Tibial nerve (tissue), 4 donors: ENCODE measurements at regions not wholly inside any gene's neighbourhood (a gene's known extent, or its start where the extent isn't known, plus 50 kb on each side); places are given as distances from the start of the nearest gene placed in this dataset.

Source experiments
- DNase-seq, 2 donors: peaks; one replicate each; pipeline ENCODE4 v3.0.0-alpha.2; 2019; ENCODE audit warnings: low spot score in 2 of 2
- H3K27ac ChIP-seq, 4 donors: fragments of 200-600 bp; sonication (generic) in 3 of 4; one replicate each; pipeline ENCODE4 v1.5.1; 2017 to 2019; ENCODE audit warnings: mild to moderate bottlenecking in 1 of 4
- H3K27me3 ChIP-seq, 2 donors: fragments of 200-600 bp; sonication (generic) in 1 of 2; one replicate each; pipeline versions ENCODE4 v1.5.1 to v1.6.0; 2017 to 2019
- H3K36me3 ChIP-seq, 3 donors: fragments of 200-600 bp; sonication (generic); one replicate each; pipeline ENCODE4 v1.5.1; 2018 to 2019
- H3K4me1 ChIP-seq, 4 donors: fragments of 200-600 bp; sonication (generic) in 3 of 4; one replicate each; pipeline ENCODE4 v1.5.1; 2017 to 2019
- H3K4me3 ChIP-seq, 4 donors: fragments of 200-600 bp; sonication (generic) in 3 of 4; one replicate each; pipeline ENCODE4 v1.5.1; 2017 to 2019; ENCODE audit warnings: mild to moderate bottlenecking in 1 of 4, moderate library complexity in 1 of 4
- H3K9me3 ChIP-seq, 4 donors: fragments of 200-600 bp; sonication (generic) in 3 of 4; one replicate each; pipeline ENCODE4 v1.5.1; 2017 to 2019
- EP300 ChIP-seq, 2 donors: sonication (generic); formaldehyde crosslinking; IDR thresholded peaks; one replicate each; pipeline ENCODE4 v1.6.1; 2017; ENCODE audit warnings: antibody characterized with exemption in 2 of 2, mild to moderate bottlenecking in 1 of 2
- POLR2A ChIP-seq, 2 donors: fragments of 450-650 bp; IDR thresholded peaks; one replicate each; pipeline ENCODE4 v1.6.1; 2017; ENCODE audit warnings: antibody characterized with exemption in 2 of 2, mild to moderate bottlenecking in 2 of 2, moderate library complexity in 2 of 2
- WGBS, 2 donors: methylation state at CpG; one replicate each; pipeline ENCODE4 v1.1.5; 2018; 5-methylcytosine and 5-hydroxymethylcytosine counted together
- TF ChIP-seq, protein P1 (sequence below), 5 experiments: fragments of 200-600 bp in 3 of 5; fragments of 450-650 bp in 2 of 5; sonication (generic) in 3 of 5; IDR thresholded peaks; one replicate each; pipeline ENCODE4 v1.5.1; 2016 to 2019; ENCODE audit warnings: antibody characterized with exemption in 5 of 5, mild to moderate bottlenecking in 3 of 5, moderate library complexity in 2 of 5

DNA sequence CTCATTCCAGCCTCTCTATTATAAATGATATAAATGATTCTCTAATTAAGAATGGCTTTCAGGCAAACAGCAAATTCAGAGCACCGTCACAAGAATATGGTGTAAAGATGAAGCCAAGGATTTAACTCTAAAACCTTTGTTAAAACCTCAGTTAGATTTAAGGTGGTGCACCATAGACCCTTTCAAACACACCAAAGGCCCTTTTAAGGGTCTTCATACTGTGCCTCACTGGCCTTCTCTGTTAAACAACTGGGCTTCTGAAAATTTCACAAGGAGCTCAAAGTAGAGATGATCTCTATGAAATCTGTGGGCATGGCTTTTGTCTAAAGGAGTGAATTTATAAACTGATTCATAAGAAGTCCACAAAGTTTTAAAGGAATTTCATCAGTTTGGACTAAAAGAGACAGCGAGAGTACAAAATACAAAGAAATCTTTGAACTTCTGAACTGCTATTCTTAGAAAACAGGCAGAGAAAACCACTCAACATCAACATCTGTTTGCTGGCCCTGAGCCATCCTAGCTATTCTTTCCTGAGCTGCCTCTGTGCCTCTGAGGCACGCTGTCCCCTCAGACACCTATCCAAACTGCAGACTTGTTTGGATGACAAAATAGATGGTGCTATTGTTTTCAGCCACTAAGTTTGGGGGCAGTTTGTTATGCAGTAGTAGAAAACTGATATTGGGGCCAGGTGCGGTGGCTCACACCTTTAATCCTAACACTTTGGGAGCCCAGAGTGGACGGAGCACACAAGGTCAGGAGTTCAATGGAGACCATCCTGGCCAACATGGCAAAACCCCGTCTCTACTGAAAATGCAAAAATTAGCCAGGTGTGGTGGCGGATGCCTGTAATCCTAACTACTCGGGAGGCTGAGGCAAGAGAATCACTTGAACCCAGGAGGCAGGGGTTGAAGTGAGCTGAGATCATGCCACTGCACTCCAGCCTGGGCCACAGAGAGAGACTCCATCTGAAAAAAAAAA, 72.9 kb upstream of the MYCN start:
- no peaks in the 10 kb centered on the region for H3K36me3 ChIP-seq
- no peak overlapping the region for H3K27ac ChIP-seq
- H3K27me3 ChIP-seq, result no peaks in the 10 kb centered on the region
- TF ChIP-seq POLR2A (IDR thresholded peaks at IDR 0.05) (no peak), EP300 (IDR thresholded peaks at IDR 0.05) (no peak)
- TF ChIP-seq, protein P1, sequence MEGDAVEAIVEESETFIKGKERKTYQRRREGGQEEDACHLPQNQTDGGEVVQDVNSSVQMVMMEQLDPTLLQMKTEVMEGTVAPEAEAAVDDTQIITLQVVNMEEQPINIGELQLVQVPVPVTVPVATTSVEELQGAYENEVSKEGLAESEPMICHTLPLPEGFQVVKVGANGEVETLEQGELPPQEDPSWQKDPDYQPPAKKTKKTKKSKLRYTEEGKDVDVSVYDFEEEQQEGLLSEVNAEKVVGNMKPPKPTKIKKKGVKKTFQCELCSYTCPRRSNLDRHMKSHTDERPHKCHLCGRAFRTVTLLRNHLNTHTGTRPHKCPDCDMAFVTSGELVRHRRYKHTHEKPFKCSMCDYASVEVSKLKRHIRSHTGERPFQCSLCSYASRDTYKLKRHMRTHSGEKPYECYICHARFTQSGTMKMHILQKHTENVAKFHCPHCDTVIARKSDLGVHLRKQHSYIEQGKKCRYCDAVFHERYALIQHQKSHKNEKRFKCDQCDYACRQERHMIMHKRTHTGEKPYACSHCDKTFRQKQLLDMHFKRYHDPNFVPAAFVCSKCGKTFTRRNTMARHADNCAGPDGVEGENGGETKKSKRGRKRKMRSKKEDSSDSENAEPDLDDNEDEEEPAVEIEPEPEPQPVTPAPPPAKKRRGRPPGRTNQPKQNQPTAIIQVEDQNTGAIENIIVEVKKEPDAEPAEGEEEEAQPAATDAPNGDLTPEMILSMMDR (IDR thresholded peaks at IDR 0.05), result no peak
- H3K4me1 ChIP-seq, result no peaks in the 10 kb centered on the region
- peaks cover 0 to 8% (median 0%) of the 10 kb centered on the region in 4 donors for H3K9me3 ChIP-seq
- no peak for DNase-seq
- H3K4me3 ChIP-seq, result no peak overlapping the region
- 90 to 93% methylated on average over 8 of the region's 8 CpGs for WGBS, 2 donors

DNA sequence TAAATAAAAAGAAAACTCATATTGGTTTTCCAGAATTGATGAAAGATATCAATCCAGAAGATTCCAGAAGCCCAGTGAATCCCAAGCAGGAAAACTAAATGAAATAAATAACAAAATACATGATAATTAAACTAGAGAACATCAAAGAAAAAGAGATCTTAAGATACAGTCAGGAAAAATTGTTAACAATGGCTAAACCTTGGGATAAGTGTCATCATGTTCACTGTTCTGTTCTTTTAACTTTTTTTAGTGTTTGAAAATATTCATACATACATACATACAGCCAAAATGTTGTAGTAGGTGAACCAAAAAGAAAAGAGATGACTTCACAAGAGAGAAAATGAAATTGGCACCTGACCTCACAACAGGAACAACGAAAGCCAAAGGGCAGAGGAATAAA, 72.2 kb upstream of the MYCN start:
- Histone ChIP-seq H3K27ac (no peak overlapping the region), H3K9me3 (peaks cover 0 to 8% (median 0%) of the 10 kb centered on the region in 4 donors), H3K4me3 (no peak overlapping the region), H3K4me1 (no peaks in the 10 kb centered on the region), H3K27me3 (no peaks in the 10 kb centered on the region), H3K36me3 (no peaks in the 10 kb centered on the region)
- no peak for TF ChIP-seq EP300 (IDR thresholded peaks at IDR 0.05)
- TF ChIP-seq, protein P1 (IDR thresholded peaks at IDR 0.05), result no peak
- TF ChIP-seq POLR2A (IDR thresholded peaks at IDR 0.05), result no peak
- WGBS, 2 donors, result 91 to 93% methylated on average over 1 of the region's 1 CpG
- no peak for DNase-seq

DNA sequence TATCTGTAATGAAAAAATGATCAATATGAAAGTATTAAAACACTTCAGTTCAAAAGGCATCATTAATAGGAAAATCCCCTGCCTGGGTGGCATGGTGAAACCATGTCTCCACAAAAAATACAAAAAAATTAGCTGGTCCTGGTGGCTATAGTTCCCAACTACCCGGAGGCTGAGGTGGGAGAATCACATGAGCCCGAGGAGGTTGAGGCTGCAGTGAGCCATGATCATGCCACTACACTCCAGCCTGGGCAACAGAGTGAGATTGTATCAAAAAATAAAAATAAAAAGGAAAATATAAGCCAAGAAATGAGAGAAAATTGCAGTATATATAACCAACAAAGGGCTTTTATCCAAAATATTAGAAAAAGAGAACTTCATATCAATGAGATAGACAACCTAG, 71.6 kb upstream of the MYCN start:
- no peak for DNase-seq
- Histone ChIP-seq H3K36me3 (no peaks in the 10 kb centered on the region), H3K27me3 (no peaks in the 10 kb centered on the region), H3K27ac (no peak overlapping the region), H3K4me3 (no peak overlapping the region), H3K4me1 (no peaks in the 10 kb centered on the region), H3K9me3 (peaks cover 0 to 8% (median 0%) of the 10 kb centered on the region in 4 donors)
- TF ChIP-seq, protein P1 (IDR thresholded peaks at IDR 0.05), result no peak
- no peak for TF ChIP-seq POLR2A (IDR thresholded peaks at IDR 0.05)
- no peak for TF ChIP-seq EP300 (IDR thresholded peaks at IDR 0.05)
- WGBS, 2 donors, result 91 to 93% methylated on average over 2 of the region's 2 CpGs

DNA sequence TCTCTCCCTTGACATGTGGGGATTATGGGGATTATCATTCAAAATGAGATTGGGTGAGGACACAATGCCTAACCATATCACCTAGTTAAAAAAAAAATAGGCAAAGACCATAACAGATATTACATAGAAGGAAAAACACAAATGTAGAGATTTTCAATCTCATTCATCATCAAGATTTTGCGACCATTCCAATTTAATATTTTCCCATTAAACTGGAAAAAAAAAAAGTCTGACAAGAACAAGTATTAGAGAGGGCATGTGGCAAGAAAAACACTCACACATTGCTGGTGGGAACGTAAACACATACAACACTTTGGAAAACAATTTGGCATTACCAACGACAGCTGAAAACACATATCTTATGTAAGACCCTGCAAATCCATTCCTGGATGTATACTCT, 71.0 kb upstream of the MYCN start:
- TF ChIP-seq, protein P1 (IDR thresholded peaks at IDR 0.05), result no peak
- no peak for TF ChIP-seq POLR2A (IDR thresholded peaks at IDR 0.05)
- TF ChIP-seq EP300 (IDR thresholded peaks at IDR 0.05), result no peak
- no peak overlapping the region for H3K4me3 ChIP-seq
- H3K36me3 ChIP-seq, result no peaks in the 10 kb centered on the region
- H3K9me3 ChIP-seq, result peaks cover 0 to 8% (median 0%) of the 10 kb centered on the region in 4 donors
- H3K27ac ChIP-seq, result no peak overlapping the region
- 85 to 88% methylated on average over 3 of the region's 3 CpGs for WGBS, 2 donors
- no peaks in the 10 kb centered on the region for H3K27me3 ChIP-seq
- no peaks in the 10 kb centered on the region for H3K4me1 ChIP-seq
- no peak for DNase-seq

DNA sequence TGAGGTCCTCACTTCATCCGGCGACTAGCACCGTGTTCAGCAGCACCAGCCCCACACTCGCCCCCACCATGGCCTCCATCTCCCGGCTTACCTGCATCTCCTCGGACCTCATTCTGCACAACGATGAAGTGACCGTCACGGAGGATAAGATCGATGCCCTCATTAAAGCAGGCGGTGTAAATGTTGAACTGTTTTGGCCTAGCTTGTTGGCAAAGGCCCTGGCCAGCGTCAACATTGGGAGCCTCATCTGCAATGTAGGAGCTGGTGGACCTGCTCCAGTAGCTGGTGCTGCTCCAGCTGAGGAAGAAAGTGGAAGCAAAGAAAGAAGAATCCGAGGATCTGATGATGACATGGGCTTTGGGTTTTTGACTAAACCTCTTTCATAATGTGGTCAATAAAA, 70.5 kb upstream of the MYCN start:
- no peak for TF ChIP-seq EP300 (IDR thresholded peaks at IDR 0.05)
- no peak for TF ChIP-seq POLR2A (IDR thresholded peaks at IDR 0.05)
- TF ChIP-seq, protein P1 (IDR thresholded peaks at IDR 0.05), result no peak
- peaks cover 0 to 8% (median 0%) of the 10 kb centered on the region in 4 donors for H3K9me3 ChIP-seq
- H3K4me1 ChIP-seq, result no peaks in the 10 kb centered on the region
- WGBS, 2 donors, result 94% methylated on average over 13 of the region's 13 CpGs
- no peaks in the 10 kb centered on the region for H3K36me3 ChIP-seq
- no peak overlapping the region for H3K4me3 ChIP-seq
- DNase-seq, result no peak
- no peaks in the 10 kb centered on the region for H3K27me3 ChIP-seq
- no peak overlapping the region for H3K27ac ChIP-seq
